ENCODE measurements at regions not wholly inside any gene's neighbourhood (a gene's known extent, or its start where the extent isn't known, plus 50 kb on each side); places are given as distances from the start of the nearest gene placed in this dataset.

- TF ChIP-seq XBP1 (CRISPR knock-in tag; IDR thresholded peaks at IDR 0.05) (no peak), SATB2 (CRISPR knock-in tag; IDR thresholded peaks at IDR 0.05) (no peak), RFX3 (CRISPR knock-in tag; IDR thresholded peaks at IDR 0.05) (no peak)
Observed at GRCh38 chr20:41671143-41671542, 53.0 kb upstream of the CHD6 start.
